GM23248 (cell line): ENCODE measurements at regions not wholly inside any gene's neighbourhood (a gene's known extent, or its start where the extent isn't known, plus 50 kb on each side); places are given as distances from the start of the nearest gene placed in this dataset.

Experiments used
- DNase-seq: peaks from one replicate; pipeline ENCODE4 v3.0.0-alpha.2; 2015
- H2AFZ ChIP-seq: fragments of 200-600 bp; sonication (generic); 2 replicates; pipeline ENCODE4 v1.6.1; 2016; ENCODE audit warnings: antibody characterized with exemption
- H3F3A ChIP-seq: fragments of 200-600 bp; sonication (generic); 2 replicates; pipeline ENCODE4 v1.6.1; 2016; ENCODE audit warnings: mild to moderate bottlenecking, antibody characterized with exemption, mixed run types; ENCODE audit not compliant: insufficient read depth
- H3K27ac ChIP-seq: fragments of 200-600 bp; sonication (generic); 2 replicates; pipeline ENCODE4 v1.5.1; 2016; ENCODE audit warnings: mild to moderate bottlenecking
- H3K27me3 ChIP-seq: fragments of 200-600 bp; sonication (generic); replicated peaks from 2 replicates; pipeline ENCODE4 v1.6.1; 2016; ENCODE audit warnings: mild to moderate bottlenecking; ENCODE audit not compliant: insufficient read depth
- H3K36me3 ChIP-seq: fragments of 200-600 bp; sonication (generic); 2 replicates; pipeline ENCODE4 v1.6.1; 2016; ENCODE audit warnings: low read depth, mild to moderate bottlenecking
- H3K4me1 ChIP-seq: fragments of 200-600 bp; sonication (generic); 2 replicates; pipeline ENCODE4 v1.6.1; 2016; ENCODE audit warnings: mild to moderate bottlenecking; ENCODE audit not compliant: insufficient read depth
- H3K4me2 ChIP-seq: fragments of 200-600 bp; sonication (generic); one replicate; pipeline ENCODE4 v1.6.1; 2016; ENCODE audit warnings: mild to moderate bottlenecking; ENCODE audit not compliant: unreplicated experiment
- H3K4me3 ChIP-seq: fragments of 200-600 bp; sonication (generic); 2 replicates; pipeline ENCODE4 v1.5.1; 2016; ENCODE audit warnings: mild to moderate bottlenecking
- H3K79me2 ChIP-seq: fragments of 200-600 bp; sonication (generic); 2 replicates; pipeline ENCODE4 v1.6.1; 2016; ENCODE audit warnings: mild to moderate bottlenecking; ENCODE audit not compliant: insufficient read depth
- H3K9ac ChIP-seq: fragments of 200-600 bp; sonication (generic); 2 replicates; pipeline ENCODE4 v1.6.1; 2016; ENCODE audit warnings: mild to moderate bottlenecking
- H3K9me2 ChIP-seq: fragments of 200-600 bp; sonication (generic); 2 replicates; pipeline ENCODE4 v1.6.1; 2016; ENCODE audit warnings: mixed run types, mild to moderate bottlenecking, moderate library complexity; ENCODE audit not compliant: insufficient read depth
- H3K9me3 ChIP-seq: fragments of 200-600 bp; sonication (generic); one replicate; pipeline ENCODE4 v1.6.1; 2017; ENCODE audit warnings: low read depth
- H4K20me1 ChIP-seq: fragments of 200-600 bp; sonication (generic); 2 replicates; pipeline ENCODE4 v1.6.0; 2016; ENCODE audit not compliant: insufficient read depth
- EZH2 ChIP-seq: fragments of 200-600 bp; sonication (generic); IDR thresholded peaks from 2 replicates; pipeline ENCODE4 v1.6.1; 2018; ENCODE audit warnings: antibody characterized with exemption, mild to moderate bottlenecking; ENCODE audit not compliant: insufficient read depth, poor library complexity, severe bottlenecking
- EZH2phosphoT487 ChIP-seq: fragments of 200-600 bp; sonication (generic); IDR thresholded peaks from 2 replicates; pipeline ENCODE4 v1.6.1; 2018; ENCODE audit warnings: antibody characterized with exemption, moderate library complexity, mild to moderate bottlenecking, low read depth; ENCODE audit not compliant: insufficient read depth
- WGBS, 2 experiments: methylation state at CpG; one replicate each; pipeline ENCODE4 v1.1.6; 2015 to 2017; ENCODE audit warnings: low lambda C conversion rate in 2 of 2, low coverage in 1 of 2; ENCODE audit errors: missing lambda C conversion rate in 2 of 2; 5-methylcytosine and 5-hydroxymethylcytosine counted together
- in situ Hi-C: fragments of 300-500 bp; cut with MboI; formaldehyde crosslinking; loops from 2 replicates; pipeline ENCODE4 v1.15.0; 2020

- DNase-seq = peak; percentile 47
- Histone ChIP-seq H4K20me1 (no peaks in the 10 kb centered on the region), H3K27ac (no peak overlapping the region), H3K9ac (no peak overlapping the region), H3K4me3 (no peak overlapping the region), H3K36me3 (no peaks in the 10 kb centered on the region), H3K27me3 (no peaks in the 10 kb centered on the region), H3K4me2 (peak overlapping the region; percentile 75), H3K9me2 (peaks cover 5% of the 10 kb centered on the region; the same call in 1 of the 2 replicates), H3K9me3 (no peaks in the 10 kb centered on the region), H3F3A (no peaks in the 10 kb centered on the region; the same call in 1 of the 2 replicates), H3K79me2 (no peaks in the 10 kb centered on the region), H2AFZ (no peak overlapping the region; the same call in 1 of the 2 replicates), H3K4me1 (peaks cover 14% of the 10 kb centered on the region)
- no peak for TF ChIP-seq EZH2phosphoT487
- TF ChIP-seq EZH2 = no peak
- WGBS, 2 experiments = 37 to 42% methylated on average over 5 of the region's 5 CpGs
- in situ Hi-C loops = no loop called here
Measured at GRCh38 chr12:59459966-59460660, 135.7 kb upstream of the SLC16A7 start.

GRCh38 chr12:59453475-59453874 is 142.4 kb upstream of the SLC16A7 start:
- no peak overlapping the region for H3K9ac ChIP-seq
- no peaks in the 10 kb centered on the region for H3K36me3 ChIP-seq
- in situ Hi-C loops = no loop called here
- TF ChIP-seq EZH2 = no peak
- TF ChIP-seq EZH2phosphoT487 = no peak
- H3K4me1 ChIP-seq = peaks cover 29% of the 10 kb centered on the region
- peaks cover 15% of the 10 kb centered on the region for H3F3A ChIP-seq
- H3K4me3 ChIP-seq = no peak overlapping the region
- no peak overlapping the region for H2AFZ ChIP-seq
- DNase-seq = no peak
- H3K9me2 ChIP-seq = no peaks in the 10 kb centered on the region
- H3K27me3 ChIP-seq = no peaks in the 10 kb centered on the region
- H3K27ac ChIP-seq = no peak overlapping the region
- no peak overlapping the region for H3K4me2 ChIP-seq
- H4K20me1 ChIP-seq = no peaks in the 10 kb centered on the region
- no peaks in the 10 kb centered on the region for H3K79me2 ChIP-seq
- H3K9me3 ChIP-seq = no peaks in the 10 kb centered on the region

DNA sequence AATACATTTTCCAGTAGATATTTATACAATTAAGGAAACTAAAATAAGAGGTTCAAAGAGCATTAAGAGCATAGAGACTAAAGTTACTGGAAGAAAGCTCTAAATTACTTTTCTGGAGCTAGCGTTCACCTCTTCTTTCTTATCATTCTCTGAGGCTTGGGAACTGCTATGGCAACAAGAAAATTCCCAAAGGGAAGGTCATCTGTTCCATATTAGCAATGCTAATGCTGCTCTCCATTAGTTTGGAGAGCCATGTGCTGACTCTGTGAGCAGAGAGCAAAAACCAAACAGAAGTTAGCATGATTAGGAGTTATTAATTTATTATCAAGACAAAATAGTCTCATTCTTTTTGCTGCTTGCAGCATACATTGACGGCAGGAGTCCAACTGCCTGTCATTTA is 143.1 kb upstream of the SLC16A7 start:
- Histone ChIP-seq H3K9me2 (no peaks in the 10 kb centered on the region), H4K20me1 (no peaks in the 10 kb centered on the region), H3K9ac (peak overlapping the region; percentile 48), H3K4me3 (peak overlapping the region; percentile 19), H2AFZ (no peak overlapping the region), H3K27me3 (no peaks in the 10 kb centered on the region), H3K4me2 (peak overlapping the region; percentile 78), H3K27ac (peak overlapping the region; percentile 81), H3K36me3 (no peaks in the 10 kb centered on the region), H3K79me2 (no peaks in the 10 kb centered on the region), H3F3A (peaks cover 15% of the 10 kb centered on the region), H3K9me3 (no peaks in the 10 kb centered on the region), H3K4me1 (peaks cover 29% of the 10 kb centered on the region)
- 3 to 5% methylated on average over 2 of the region's 2 CpGs for WGBS, 2 experiments
- TF ChIP-seq EZH2 (no peak), EZH2phosphoT487 (no peak)
- in situ Hi-C loops = no loop called here
- peak; percentile 58 for DNase-seq

- H3K4me1 ChIP-seq = peaks cover 29% of the 10 kb centered on the region
- H3K27ac ChIP-seq = peak overlapping the region; percentile 81
- H3K36me3 ChIP-seq = no peaks in the 10 kb centered on the region
- H3K9me2 ChIP-seq = no peaks in the 10 kb centered on the region
- in situ Hi-C loops = no loop called here
- H3K9ac ChIP-seq = peak overlapping the region; percentile 48
- peak; percentile 93 for DNase-seq
- no peaks in the 10 kb centered on the region for H3K79me2 ChIP-seq
- H3K4me3 ChIP-seq = peak overlapping the region; percentile 19; the same call in 1 of the 2 replicates
- no peaks in the 10 kb centered on the region for H3K9me3 ChIP-seq
- peaks cover 15% of the 10 kb centered on the region for H3F3A ChIP-seq
- H4K20me1 ChIP-seq = no peaks in the 10 kb centered on the region
- no peaks in the 10 kb centered on the region for H3K27me3 ChIP-seq
- 4 to 7% methylated on average over 1 of the region's 1 CpG for whole genome bisulfite sequencing, 2 experiments
- H3K4me2 ChIP-seq = peak overlapping the region; percentile 78
- TF ChIP-seq EZH2phosphoT487 (0 out of 2 replicates have a peak, but pooled peaks have one; percentile 50), EZH2 (no peak)
- H2AFZ ChIP-seq = no peak overlapping the region
Measured at GRCh38 chr12:59452259-59452658, 143.6 kb upstream of the SLC16A7 start.
